Kidney (tissue), 13 donors: ENCODE measurements at regions not wholly inside any gene's neighbourhood (a gene's known extent, or its start where the extent isn't known, plus 50 kb on each side); places are given as distances from the start of the nearest gene placed in this dataset.

Experiments used
- DNase-seq, 5 donors: peaks; one replicate each; pipeline ENCODE4 v3.0.0-alpha.2; 2013 to 2020
- FAIRE-seq: peaks from 2 replicates; lab custom pipeline; 2012; peaks lifted over from hg19 to GRCh38; lab: Jason Lieb, UNC
- H3K27ac ChIP-seq, 2 donors: one replicate each; pipeline ENCODE4 v1.7.0; 2013; ENCODE audit warnings: low read depth in 2 of 2, low read length in 2 of 2, inconsistent platforms in 1 of 2
- H3K27me3 ChIP-seq: one replicate; pipeline ENCODE4 v1.7.1; 2013; ENCODE audit warnings: low read length, inconsistent platforms; ENCODE audit not compliant: control insufficient read depth, insufficient read depth
- H3K36me3 ChIP-seq, 3 donors: one replicate each; pipeline versions ENCODE4 v1.7.0 to v1.7.1; 2013; ENCODE audit warnings: low read length in 3 of 3, control low read depth in 1 of 3, inconsistent platforms in 1 of 3; ENCODE audit not compliant: insufficient read depth in 3 of 3, control insufficient read depth in 2 of 3
- H3K4me1 ChIP-seq, 3 donors: one replicate each; pipeline versions ENCODE4 v1.7.0 to v1.7.1; 2013; ENCODE audit warnings: low read length in 3 of 3, inconsistent platforms in 1 of 3, low read depth in 1 of 3; ENCODE audit not compliant: control insufficient read depth in 2 of 3, insufficient read depth in 2 of 3
- H3K4me3 ChIP-seq, 3 donors: one replicate each; pipeline versions ENCODE4 v1.7.0 to v1.8.1; 2013; ENCODE audit warnings: low read length in 3 of 3, control low read depth in 1 of 3, inconsistent platforms in 1 of 3
- H3K9ac ChIP-seq, 3 donors: one replicate each; pipeline versions ENCODE4 v1.7.0 to v1.7.1; 2013; ENCODE audit warnings: low read length in 3 of 3, control low read depth in 1 of 3, inconsistent platforms in 1 of 3
- H3K9me3 ChIP-seq, 3 donors: one replicate each; pipeline versions ENCODE4 v1.7.0 to v1.7.1; 2013; ENCODE audit warnings: low read length in 3 of 3, control low read depth in 1 of 3, inconsistent platforms in 1 of 3; ENCODE audit not compliant: control insufficient read depth in 2 of 3, insufficient read depth in 1 of 3
- CTCF ChIP-seq: IDR thresholded peaks from 3 replicates; pipeline ENCODE4 v1.5.1; 2012; ENCODE audit warnings: mild to moderate bottlenecking, moderate library complexity, borderline replicate concordance; ENCODE audit not compliant: insufficient read depth; ENCODE audit errors: extremely low read depth
- intact Hi-C: fragments of 100-400 bp; cut with DNase I; formaldehyde crosslinking; loops from one replicate; pipeline ENCODE4 v1.11.1; 2022
- donor health status: control.
- donor health status: control.
- donor health status: control.
- donor health status: control.
- donor health status: control.
- donor health status: DM: yes; HTN: yes; CAD: no.
- donor health status: Normal renal cell carcinoma (clear cell type).

GRCh38 chrY:12981074-12981473, 76.4 kb downstream of the DDX3Y start:
- Histone ChIP-seq H3K9ac (no peak overlapping the region), H3K9me3 (no peaks in the 10 kb centered on the region), H3K4me1 (no peaks in the 10 kb centered on the region), H3K27ac (no peak overlapping the region), H3K27me3 (no peaks in the 10 kb centered on the region), H3K4me3 (no peak overlapping the region), H3K36me3 (no peaks in the 10 kb centered on the region)
- DNase-seq (no peak), FAIRE-seq (no peak)
- no peak for TF ChIP-seq CTCF
- intact Hi-C loops, result no loop called here

DNA sequence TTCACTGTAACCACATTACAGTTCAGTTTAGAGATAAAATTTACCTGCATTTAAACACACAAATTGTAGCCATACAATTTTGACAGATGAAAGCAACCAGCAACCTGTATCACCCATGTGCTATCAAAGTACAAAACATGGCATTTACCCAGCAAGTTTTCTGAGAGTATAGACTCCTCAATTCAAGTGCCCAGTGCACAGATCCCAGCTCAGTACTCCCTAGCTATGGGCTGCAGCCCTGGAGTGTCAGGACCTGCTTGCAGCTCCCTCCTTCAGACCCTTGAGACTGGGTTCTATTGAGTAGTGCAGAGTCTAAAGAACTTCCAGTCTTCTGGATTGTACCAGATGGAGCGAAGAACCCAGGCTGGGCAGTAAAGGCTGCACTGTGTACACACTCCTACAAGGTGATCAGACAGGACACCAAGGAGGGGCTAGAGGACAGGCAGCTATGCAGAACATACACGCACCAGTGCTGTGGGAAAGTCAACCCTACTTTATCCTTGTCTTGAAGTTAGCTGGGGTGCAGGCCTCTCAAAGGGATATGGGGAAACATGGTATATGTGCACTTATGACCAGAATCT, 77.7 kb downstream of the DDX3Y start:
- DNase-seq (no peak), FAIRE-seq (no peak)
- no peaks in the 10 kb centered on the region for H3K27me3 ChIP-seq
- no peaks in the 10 kb centered on the region for H3K9me3 ChIP-seq
- intact Hi-C loops, result no loop called here
- no peak for TF ChIP-seq CTCF
- no peak overlapping the region for H3K27ac ChIP-seq
- H3K9ac ChIP-seq, result no peak overlapping the region
- no peaks in the 10 kb centered on the region for H3K36me3 ChIP-seq
- no peaks in the 10 kb centered on the region for H3K4me1 ChIP-seq
- H3K4me3 ChIP-seq, result no peak overlapping the region

DNA sequence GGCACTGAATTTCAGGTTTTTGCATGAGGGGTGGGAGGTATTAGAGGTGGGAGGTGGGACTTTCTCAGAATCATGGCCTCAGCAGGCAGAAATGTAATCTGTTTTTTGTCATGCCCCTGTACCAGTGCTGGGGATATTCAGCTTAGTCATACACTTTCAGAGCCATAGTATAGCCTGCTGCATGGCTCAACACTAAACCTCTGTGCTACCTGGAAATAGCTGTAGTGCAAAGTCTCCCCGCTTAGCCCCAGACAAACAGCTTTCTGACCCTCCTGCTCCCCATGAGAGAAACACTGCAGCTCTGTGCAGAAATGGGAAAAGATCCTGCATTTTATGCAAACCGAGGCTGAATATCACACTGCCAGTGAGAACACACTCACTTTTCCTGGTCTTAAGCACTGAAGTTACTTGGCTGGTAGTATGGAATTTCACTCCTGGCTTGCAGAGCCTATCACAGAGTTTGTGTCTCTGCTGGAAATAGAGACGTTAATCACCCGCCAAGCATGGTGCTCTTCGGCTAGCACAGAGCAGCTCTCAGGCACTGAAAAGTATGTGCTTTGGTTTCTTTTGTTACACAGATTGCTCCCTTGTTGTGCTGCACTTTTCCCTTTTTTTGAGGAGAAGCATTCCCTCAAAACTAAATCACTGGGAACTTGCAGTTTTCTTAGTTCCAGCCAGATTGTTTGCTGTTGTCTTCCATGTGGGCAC, 80.1 kb downstream of the DDX3Y start:
- TF ChIP-seq CTCF, result no peak
- no peak overlapping the region for H3K9ac ChIP-seq
- DNase-seq (peak in 1 of 5 donors; percentile 27), FAIRE-seq (no peak)
- no peak overlapping the region for H3K4me3 ChIP-seq
- H3K36me3 ChIP-seq, result no peaks in the 10 kb centered on the region
- no peaks in the 10 kb centered on the region for H3K27me3 ChIP-seq
- no peaks in the 10 kb centered on the region for H3K4me1 ChIP-seq
- H3K27ac ChIP-seq, result no peak overlapping the region
- intact Hi-C loops, result no loop called here
- no peaks in the 10 kb centered on the region for H3K9me3 ChIP-seq

DNA sequence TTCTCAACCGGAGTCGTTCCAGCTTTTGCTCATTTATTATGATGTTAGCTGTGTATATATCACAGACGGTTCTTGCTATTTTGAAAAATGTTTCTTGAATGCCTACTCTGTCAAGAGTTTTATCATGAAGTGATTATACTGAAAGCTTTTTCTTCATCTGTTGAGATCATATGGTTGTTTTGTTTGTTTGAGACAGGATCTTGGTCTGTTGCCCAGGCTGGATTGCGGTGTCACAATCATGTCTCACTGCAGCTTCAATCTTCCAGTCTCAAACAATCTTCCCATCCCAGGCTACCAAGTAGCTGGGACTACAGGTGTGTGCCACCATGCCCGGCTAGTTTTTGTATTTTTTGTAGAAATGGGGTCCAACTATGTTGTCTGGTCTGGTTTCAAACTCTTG, 112.8 kb downstream of the DDX3Y start:
- Histone ChIP-seq H3K27me3 (no peaks in the 10 kb centered on the region), H3K27ac (no peak overlapping the region), H3K4me1 (no peaks in the 10 kb centered on the region), H3K36me3 (no peaks in the 10 kb centered on the region), H3K9ac (no peak overlapping the region), H3K9me3 (no peaks in the 10 kb centered on the region), H3K4me3 (no peak overlapping the region)
- TF ChIP-seq CTCF, result no peak
- DNase-seq, result no peak
- intact Hi-C loops, result no loop called here
- no peak for FAIRE-seq
